Upper lobe of left lung (tissue), 6 donors: ENCODE measurements at regions not wholly inside any gene's neighbourhood (a gene's known extent, or its start where the extent isn't known, plus 50 kb on each side); places are given as distances from the start of the nearest gene placed in this dataset.
A peak's percentile ranks its signal among the peaks of the same experiment; 100 is the strongest.

Source experiments
- ATAC-seq, 2 donors: fragments of 200-7000 bp; cut with Tn5 transposase; one replicate each; pipeline ENCODE4 v1.9.1; 2022; ENCODE audit warnings: mild to moderate bottlenecking in 2 of 2, moderate library complexity in 2 of 2; ENCODE audit not compliant: low FRiP score in 2 of 2
- DNase-seq, 2 donors: peaks; one replicate each; pipeline ENCODE4 v3.0.0-alpha.2; 2019 to 2020
- H3K27ac ChIP-seq, 4 donors: fragments of 200-600 bp; sonication (generic); one replicate each; pipeline ENCODE4 v1.5.1; 2016 to 2019
- H3K27me3 ChIP-seq, 4 donors: fragments of 200-600 bp; sonication (generic); one replicate each; pipeline ENCODE4 v1.5.1; 2017 to 2019
- H3K36me3 ChIP-seq, 4 donors: fragments of 200-600 bp; sonication (generic); one replicate each; pipeline ENCODE4 v1.5.1; 2016 to 2019
- H3K4me1 ChIP-seq, 4 donors: fragments of 200-600 bp; sonication (generic); one replicate each; pipeline ENCODE4 v1.5.1; 2018 to 2019
- H3K4me3 ChIP-seq, 4 donors: fragments of 200-600 bp; sonication (generic); one replicate each; pipeline ENCODE4 v1.5.1; 2017 to 2019; ENCODE audit warnings: mild to moderate bottlenecking in 2 of 4, moderate library complexity in 1 of 4
- H3K9me3 ChIP-seq, 4 donors: fragments of 200-600 bp; sonication (generic); one replicate each; pipeline ENCODE4 v1.5.1; 2018 to 2019
- CTCF ChIP-seq, 6 experiments: fragments of 450-650 bp in 4 of 6; fragments of 200-600 bp in 2 of 6; sonication (generic) in 2 of 6; IDR thresholded peaks; one replicate each; pipeline ENCODE4 v1.5.1; 2016 to 2019; ENCODE audit warnings: antibody characterized with exemption in 6 of 6
- EP300 ChIP-seq, 4 donors: sonication (generic); formaldehyde crosslinking; IDR thresholded peaks; one replicate each; pipeline ENCODE4 v1.5.1; 2017; ENCODE audit warnings: antibody characterized with exemption in 4 of 4, control low read depth in 2 of 4
- POLR2A ChIP-seq, 4 donors: fragments of 450-650 bp; IDR thresholded peaks; one replicate each; pipeline ENCODE4 v1.5.1; 2016 to 2017; ENCODE audit warnings: antibody characterized with exemption in 4 of 4, mild to moderate bottlenecking in 2 of 4
- POLR2AphosphoS5 ChIP-seq, 2 donors: sonication (generic); formaldehyde crosslinking; IDR thresholded peaks; one replicate each; pipeline ENCODE4 v1.5.1; 2017; ENCODE audit warnings: antibody characterized with exemption in 2 of 2
- WGBS, 2 donors: methylation state at CpG; one replicate each; pipeline ENCODE4 v1.1.5; 2017 to 2018; 5-methylcytosine and 5-hydroxymethylcytosine counted together
- donor health status: DM: no; HTN: no; CAD: no; lungs with moderate emphysema.
- donor health status: DM: no; HTN: yes; CAD: no; lungs with severe emphysema.

GRCh38 chr2:120502761-120503160 lies 156.8 kb downstream of the INHBB start:
- TF ChIP-seq POLR2AphosphoS5 (IDR thresholded peaks at IDR 0.05) (no peak), EP300 (IDR thresholded peaks at IDR 0.05) (no peak), CTCF (IDR thresholded peaks at IDR 0.05) (no peak), POLR2A (IDR thresholded peaks at IDR 0.05) (no peak)
- WGBS, 2 donors = 82 to 95% methylated on average over 2 of the region's 2 CpGs
- ATAC-seq (no peak), DNase-seq (no peak)
- no peak overlapping the region for H3K4me3 ChIP-seq
- H3K9me3 ChIP-seq = no peaks in the 10 kb centered on the region
- H3K27ac ChIP-seq = no peak overlapping the region
- no peaks in the 10 kb centered on the region for H3K4me1 ChIP-seq
- H3K27me3 ChIP-seq = no peaks in the 10 kb centered on the region
- no peaks in the 10 kb centered on the region for H3K36me3 ChIP-seq

GRCh38 chr2:120503206-120503792 lies 157.4 kb downstream of the INHBB start:
- H3K27ac ChIP-seq = no peak overlapping the region
- H3K9me3 ChIP-seq = no peaks in the 10 kb centered on the region
- no peak for ATAC-seq
- WGBS, 2 donors = 88 to 92% methylated on average over 8 to 17 of the region's 17 CpGs
- H3K4me1 ChIP-seq = no peaks in the 10 kb centered on the region
- H3K4me3 ChIP-seq = no peak overlapping the region
- no peaks in the 10 kb centered on the region for H3K36me3 ChIP-seq
- H3K27me3 ChIP-seq = no peaks in the 10 kb centered on the region
- no peak for DNase-seq
- TF ChIP-seq EP300 (IDR thresholded peaks at IDR 0.05) (no peak), CTCF (IDR thresholded peaks at IDR 0.05) (no peak), POLR2AphosphoS5 (IDR thresholded peaks at IDR 0.05) (no peak), POLR2A (IDR thresholded peaks at IDR 0.05) (no peak)

GRCh38 chr2:120503793-120504571 lies 158.0 kb downstream of the INHBB start:
- WGBS, 2 donors = 78 to 81% methylated on average over 16 to 23 of the region's 23 CpGs
- no peak for TF ChIP-seq EP300 (IDR thresholded peaks at IDR 0.05)
- TF ChIP-seq POLR2A (IDR thresholded peaks at IDR 0.05) = no peak
- TF ChIP-seq CTCF (IDR thresholded peaks at IDR 0.05) = no peak
- no peak for TF ChIP-seq POLR2AphosphoS5 (IDR thresholded peaks at IDR 0.05)
- Histone ChIP-seq H3K27me3 (no peaks in the 10 kb centered on the region), H3K9me3 (no peaks in the 10 kb centered on the region), H3K27ac (no peak overlapping the region), H3K4me3 (no peak overlapping the region), H3K4me1 (no peaks in the 10 kb centered on the region), H3K36me3 (no peaks in the 10 kb centered on the region)
- no peak for DNase-seq
- peak in 1 of 2 donors; percentile 29 for ATAC-seq

- no peaks in the 10 kb centered on the region for H3K36me3 ChIP-seq
- no peak overlapping the region for H3K4me3 ChIP-seq
- no peaks in the 10 kb centered on the region for H3K4me1 ChIP-seq
- TF ChIP-seq POLR2AphosphoS5 (IDR thresholded peaks at IDR 0.05) = no peak
- no peak for TF ChIP-seq POLR2A (IDR thresholded peaks at IDR 0.05)
- no peak for TF ChIP-seq CTCF (IDR thresholded peaks at IDR 0.05)
- TF ChIP-seq EP300 (IDR thresholded peaks at IDR 0.05) = no peak
- no peaks in the 10 kb centered on the region for H3K9me3 ChIP-seq
- 89 to 93% methylated on average over 13 to 15 of the region's 15 CpGs for WGBS, 2 donors
- no peak overlapping the region for H3K27ac ChIP-seq
- no peaks in the 10 kb centered on the region for H3K27me3 ChIP-seq
- no peak for DNase-seq
- no peak for ATAC-seq
Observed at GRCh38 chr2:120504936-120505705, 159.2 kb downstream of the INHBB start.
